HG03442 (cell line): ENCODE measurements at regions not wholly inside any gene's neighbourhood (a gene's known extent, or its start where the extent isn't known, plus 50 kb on each side); places are given as distances from the start of the nearest gene placed in this dataset.
"Not testable (repeated sequence)": the region's sequence is repeated elsewhere in the genome, so short reads cannot be mapped to it uniquely, and the experiment has no call there.

Source experiments
- ATAC-seq: cut with Tn5 transposase; IDR thresholded peaks from one replicate; pipeline ENCODE4 v1.9.1; 2021; ENCODE audit warnings: mild to moderate bottlenecking, moderate library complexity; ENCODE audit not compliant: unreplicated experiment

DNA sequence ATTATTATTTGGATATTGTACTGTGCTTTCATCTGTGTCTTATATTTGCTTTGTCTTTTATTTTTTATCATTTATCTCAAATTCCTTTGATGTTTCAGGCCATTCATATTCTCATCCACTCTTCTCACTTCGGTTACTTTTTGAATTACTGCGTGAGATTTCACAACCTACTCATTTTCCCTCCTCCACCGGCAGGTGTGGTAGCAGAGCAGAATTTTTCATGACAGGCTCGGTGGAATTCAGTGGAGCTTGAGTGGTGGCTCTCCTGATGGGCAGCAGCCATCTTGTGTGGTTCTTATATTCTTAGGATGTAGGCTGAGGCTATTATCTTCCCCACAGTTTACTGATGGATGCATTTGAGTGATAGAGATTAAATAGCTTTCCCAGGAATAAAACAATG is 92.3 kb upstream of the IVNS1ABP start:
- no peak for ATAC-seq

DNA sequence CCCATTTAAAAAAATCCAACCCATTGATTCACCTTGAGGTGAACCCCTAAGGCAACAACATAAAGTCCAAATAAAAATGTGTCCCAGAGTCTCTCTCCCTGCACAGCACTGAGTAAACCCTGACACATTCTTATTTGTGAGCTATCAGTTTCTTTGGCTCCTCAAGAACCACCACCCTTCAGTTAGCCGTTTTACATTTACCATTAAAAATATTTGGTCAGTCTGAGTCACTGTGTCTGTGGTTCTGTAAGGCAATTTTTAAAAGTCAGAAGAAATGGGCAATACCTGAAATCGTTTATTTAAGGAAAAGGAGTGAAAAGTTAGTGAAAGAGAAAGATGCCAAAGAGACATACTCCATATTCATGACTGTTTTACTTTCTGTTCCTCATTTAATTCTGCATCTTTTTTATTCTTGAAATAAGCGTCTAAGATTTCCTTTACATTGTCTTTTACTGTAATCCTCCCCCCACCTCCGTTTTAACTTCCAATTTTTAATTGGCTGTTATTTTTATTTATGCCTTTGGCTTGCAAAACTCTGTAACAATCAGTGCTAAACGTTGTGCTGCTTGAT is 91.7 kb upstream of the IVNS1ABP start:
- ATAC-seq: no peak

DNA sequence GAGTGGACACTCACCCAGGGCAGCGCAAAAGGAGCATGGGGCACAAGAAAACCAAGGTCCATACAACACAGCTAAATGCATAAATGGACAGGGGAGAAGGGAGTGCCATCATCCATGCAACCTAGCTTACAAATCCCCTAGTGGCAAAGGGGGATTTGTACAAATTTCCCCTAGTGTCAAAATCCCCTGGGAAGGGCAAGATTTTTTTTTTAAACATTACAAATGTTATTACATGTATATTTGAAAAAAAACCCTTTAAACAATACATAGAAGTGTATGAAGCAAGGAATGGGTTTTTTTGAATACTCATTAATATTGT is 89.6 kb upstream of the IVNS1ABP start:
- ATAC-seq: no peak

DNA sequence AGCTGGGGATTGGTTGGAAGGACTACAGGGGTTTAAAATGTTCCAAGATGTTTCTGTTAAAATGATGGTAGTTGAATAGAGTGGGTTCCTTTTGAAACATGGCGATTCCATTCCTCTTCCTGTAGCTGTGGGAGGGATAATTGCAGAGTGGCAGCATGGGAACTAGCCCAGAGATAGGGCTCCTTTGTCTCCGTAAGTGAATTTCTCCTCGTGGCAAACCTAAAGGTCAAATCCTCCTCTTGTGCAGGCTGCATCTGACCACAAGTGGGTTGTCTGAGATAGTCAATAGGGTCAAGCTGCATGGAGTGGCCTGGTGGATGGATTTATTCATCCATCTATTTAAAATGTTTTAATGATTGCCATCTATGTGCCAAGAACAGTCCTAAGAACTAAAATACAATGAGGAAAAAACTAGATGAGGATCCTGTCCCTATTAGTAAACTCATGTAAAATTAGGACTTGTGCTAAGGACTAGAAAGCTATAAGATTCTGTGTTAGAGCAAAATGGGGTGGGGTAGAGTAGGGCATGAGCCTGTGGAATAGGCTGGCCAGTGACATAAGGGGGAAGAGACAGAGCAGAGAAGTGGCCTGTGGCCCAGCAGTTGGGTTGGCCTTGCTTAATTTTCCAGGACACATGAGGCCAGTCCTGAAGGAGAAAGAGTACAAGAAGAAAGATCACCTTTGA is 89.1 kb upstream of the IVNS1ABP start:
- ATAC-seq: no peak

DNA sequence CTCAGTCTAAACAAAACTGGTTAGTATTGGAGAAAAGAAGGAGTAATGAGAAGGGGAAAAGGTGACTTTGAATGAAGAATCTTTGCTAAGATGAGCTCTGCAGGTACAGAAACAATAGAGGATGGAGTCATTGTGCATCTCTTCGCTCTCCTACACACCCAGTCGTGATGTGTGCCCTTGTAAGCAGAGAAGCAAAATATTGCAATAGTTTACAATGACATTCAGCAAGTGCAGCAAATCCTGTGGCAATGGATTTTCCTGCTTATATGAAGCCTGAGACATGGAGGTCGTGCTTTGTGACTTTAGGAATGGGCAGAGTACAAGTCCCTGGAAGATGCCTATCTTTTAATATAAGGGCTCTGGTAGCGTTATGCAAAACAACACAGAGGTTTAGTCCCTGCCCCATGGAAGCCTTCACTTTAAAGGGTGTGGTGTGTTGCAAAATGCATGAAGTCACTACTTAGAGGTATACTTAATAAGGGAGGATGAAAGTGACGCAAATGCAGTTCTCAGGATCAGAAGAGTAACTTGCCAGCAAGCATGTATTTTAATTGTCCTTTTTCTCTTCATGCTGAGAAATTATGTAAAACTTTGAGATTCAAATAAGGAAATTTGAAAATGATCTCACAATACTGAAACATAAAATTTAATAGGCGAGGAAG is 88.0 kb upstream of the IVNS1ABP start:
- ATAC-seq: no peak

DNA sequence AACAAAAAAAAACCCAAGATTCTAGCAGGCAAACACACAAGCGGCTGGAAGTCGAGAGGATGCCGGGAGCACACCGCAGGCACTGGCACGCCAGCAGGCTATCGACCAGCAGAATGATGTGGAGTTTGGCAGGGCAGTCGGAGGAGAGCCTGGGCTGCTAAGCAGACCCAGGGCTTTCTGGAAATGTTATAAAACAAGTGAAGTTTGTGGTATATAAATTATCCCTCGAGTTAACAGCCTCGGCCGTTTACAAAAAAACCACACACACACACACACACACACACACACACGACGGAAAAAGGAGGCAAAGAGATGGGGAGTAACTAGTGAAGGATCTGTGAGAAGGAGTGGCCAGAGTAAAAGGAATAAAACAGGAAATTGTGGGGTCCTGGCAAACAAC is 87.2 kb upstream of the IVNS1ABP start:
- ATAC-seq: no peak

DNA sequence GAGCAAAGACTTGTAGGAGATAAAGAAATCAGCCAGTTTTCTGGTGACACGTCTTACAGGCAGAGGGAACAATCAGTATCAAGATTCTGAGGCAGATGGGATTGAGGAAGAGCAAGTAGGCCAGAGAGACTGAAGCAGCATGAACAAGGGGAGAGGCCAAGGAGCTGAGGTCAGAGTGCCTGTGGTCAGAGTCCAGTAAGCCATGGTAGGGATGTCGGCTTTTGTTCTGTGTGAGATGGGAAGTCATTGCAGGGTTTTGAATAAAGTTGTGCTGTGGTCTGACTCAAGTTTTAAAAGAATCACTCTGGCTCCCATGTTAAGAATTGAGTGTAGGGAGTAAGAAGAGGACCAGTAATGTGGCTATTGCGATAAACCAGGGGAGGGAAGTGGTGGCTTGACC is 85.9 kb upstream of the IVNS1ABP start:
- no peak for ATAC-seq

DNA sequence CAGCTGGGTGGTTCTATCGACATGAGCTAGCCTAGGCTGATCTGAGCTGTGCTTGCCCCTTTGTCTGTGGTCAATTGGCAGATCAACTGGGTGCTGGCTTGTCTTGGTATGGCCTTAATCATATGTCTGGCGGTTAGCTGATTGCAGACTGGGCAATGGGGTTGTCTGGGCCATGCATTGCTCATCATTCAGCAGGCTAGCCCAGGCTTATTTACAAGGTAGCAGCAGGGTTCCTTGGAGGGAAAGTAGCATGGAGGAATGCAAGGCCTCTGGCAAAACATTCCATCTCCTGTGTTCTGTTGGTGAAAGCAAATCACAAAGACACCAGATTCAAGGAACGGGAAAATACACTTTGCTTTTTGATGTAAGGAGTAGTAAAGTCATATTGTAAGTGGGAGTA is 84.0 kb upstream of the IVNS1ABP start:
- ATAC-seq: no peak

DNA sequence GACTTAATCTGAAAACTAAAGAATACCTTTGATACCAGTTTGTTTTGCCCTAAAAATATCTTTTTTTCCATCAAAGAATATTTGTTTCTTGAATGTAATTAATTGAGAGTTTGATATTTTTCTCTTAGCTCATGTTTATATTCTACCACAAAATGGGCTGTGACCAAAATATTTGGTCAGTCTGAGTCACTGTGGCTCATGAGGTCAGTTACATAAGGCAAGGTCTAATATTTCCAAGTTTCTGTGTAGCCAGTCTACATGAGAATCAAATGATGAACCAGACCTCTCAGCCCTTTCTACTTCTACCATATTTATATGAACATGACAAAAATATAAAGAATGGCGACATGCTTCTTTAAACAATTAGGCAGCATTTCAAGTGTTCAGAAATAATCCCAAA is 83.0 kb upstream of the IVNS1ABP start:
- ATAC-seq: no peak

DNA sequence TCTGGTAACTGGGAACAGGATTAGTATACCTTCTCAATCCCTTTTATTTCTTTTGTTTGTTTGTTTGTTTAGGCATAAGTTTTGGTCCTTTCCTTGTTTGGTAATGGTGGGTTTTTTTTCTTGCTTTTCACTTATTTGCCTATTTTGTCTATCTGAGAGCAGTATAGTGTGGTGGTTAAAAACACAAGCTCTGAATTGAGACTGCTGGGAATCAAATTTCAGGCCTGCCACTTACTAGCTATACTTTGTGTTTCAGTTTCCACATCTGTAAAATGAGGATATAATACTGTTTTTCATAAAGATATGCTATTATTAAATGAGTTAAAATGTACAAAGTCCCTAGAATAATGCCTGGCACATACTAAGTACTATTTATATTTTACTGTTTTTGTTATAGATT is 81.6 kb upstream of the IVNS1ABP start:
- peak; percentile 74 for ATAC-seq

DNA sequence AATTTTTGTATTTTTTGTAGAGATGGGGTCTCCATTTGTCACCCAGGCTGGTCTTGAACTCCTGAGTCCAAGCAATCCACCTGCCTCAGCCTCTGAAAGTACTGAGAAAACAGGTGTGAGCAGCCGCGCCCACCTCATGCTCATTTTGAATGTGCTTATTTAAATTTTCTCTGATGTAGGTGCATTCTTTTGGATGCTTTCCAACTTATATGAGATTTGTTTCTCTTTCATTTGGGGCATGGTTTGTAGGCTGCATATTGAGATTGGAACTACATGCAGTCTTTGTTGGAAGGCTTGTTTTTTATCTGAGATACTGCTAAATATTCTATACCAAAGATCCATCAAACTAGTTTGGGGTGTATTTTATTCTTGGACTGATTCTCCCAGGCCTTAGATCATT is 81.0 kb upstream of the IVNS1ABP start:
- ATAC-seq: peak; percentile 55

DNA sequence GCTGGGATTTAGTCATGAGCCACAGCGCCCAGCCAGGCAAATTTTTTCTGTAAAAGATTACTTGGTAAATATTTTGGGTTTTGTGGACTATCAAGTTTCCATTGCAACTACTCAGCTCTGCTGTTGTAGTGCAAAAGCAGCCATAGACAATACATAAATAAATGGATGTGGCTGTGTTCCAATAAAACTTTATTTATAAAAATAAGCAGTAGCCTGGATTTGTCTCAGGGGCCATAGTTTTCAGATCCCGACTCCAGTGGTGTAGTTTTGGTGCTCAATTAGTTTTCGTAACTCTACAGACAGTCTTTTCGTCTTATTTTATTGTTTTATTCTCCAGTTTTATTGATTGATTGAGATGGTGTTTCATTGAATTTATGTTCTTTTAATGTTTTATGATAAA is 80.1 kb upstream of the IVNS1ABP start:
- ATAC-seq: no peak

DNA sequence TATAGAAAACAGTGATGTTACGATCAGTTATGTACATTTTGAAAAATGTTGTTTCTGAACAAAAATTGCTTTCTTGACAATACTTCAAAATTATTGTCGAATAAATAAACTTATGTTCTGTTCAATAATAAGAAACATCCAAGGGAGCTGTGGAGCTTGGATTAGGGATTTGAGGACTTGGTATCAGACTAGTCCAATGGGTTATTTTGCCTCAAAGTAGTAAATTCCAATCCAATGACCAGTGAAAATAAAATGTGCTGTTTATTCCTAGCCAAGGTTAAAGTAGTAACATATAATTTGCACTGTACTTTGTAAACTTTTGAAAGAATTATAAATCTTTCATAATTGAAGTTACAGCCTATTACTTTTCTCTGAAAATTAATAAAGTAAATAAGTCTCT is 79.1 kb upstream of the IVNS1ABP start:
- no peak for ATAC-seq

DNA sequence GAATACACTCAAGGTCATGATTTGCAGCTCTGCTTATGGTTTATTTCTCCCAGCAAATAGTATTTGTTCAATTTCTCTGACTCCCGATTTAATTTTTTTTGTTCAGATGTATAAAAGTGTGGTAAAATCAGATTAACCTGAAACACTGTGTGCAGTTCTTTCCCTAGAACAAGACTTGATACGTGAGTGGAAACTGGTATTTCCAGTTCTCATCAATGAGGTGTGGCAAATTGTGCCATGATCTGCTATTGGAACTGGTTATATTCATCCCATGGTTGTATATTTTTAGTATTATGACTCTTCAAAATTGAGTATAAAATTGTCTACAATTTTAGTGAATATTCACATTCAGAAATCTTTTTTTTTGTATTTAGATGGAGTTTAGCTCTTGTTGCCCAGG is 76.8 kb upstream of the IVNS1ABP start:
- ATAC-seq: no peak

DNA sequence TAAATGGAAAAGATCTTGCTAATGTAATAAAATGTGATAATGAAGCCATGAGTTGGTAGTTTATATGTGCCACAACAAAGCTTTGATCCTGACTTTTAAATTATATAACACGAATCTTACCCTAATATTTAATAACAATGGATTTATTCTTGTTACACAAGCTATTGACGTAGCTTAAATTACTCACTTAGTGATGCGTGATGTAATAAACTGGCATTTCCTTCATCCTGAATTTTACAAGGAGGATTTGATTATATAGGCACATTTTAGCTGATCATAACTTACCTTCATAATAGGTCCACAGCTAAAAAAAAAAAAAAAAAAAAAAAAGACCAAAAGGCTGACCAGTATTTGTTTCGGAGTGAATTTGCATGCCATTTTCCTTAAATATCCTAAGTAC is 76.2 kb upstream of the IVNS1ABP start:
- no peak for ATAC-seq

DNA sequence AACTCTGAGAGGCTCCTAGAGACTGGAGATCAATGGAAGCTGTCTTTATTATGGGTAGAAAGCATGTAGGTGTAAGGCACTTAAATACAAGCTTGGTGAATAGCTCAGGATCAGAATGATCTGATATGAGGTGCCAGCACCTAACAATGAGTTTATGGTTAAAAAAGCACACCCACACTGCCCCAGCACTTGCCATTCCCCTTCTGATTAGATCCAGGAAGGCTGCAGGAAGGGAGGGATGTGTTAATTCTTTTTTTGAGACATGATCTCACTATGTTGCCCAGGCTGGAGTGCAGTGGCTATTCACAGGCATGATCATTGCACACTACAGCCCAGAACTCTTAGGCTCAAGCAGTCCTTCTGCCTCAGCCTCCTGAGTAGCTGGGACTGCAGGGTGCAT is 71.8 kb upstream of the IVNS1ABP start:
- ATAC-seq: no peak

DNA sequence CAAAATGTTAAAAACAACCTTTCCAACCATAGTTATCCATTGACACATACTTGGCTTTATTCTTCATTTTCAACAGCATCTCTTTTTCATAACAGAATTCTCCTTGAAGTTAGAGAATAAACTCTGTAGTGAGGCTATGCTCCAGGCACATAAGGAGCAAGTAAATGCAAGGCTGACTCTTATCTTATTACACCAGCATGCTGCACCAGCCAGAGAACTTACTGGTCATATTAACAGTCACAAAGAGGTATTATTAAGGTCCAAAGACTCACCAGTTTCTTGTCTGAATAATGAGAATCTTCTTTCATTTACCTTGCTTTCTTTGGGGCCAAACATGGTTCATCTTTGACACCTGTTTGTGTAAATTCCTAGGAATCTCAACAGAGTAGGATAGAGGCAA is 71.3 kb upstream of the IVNS1ABP start:
- ATAC-seq: no peak

DNA sequence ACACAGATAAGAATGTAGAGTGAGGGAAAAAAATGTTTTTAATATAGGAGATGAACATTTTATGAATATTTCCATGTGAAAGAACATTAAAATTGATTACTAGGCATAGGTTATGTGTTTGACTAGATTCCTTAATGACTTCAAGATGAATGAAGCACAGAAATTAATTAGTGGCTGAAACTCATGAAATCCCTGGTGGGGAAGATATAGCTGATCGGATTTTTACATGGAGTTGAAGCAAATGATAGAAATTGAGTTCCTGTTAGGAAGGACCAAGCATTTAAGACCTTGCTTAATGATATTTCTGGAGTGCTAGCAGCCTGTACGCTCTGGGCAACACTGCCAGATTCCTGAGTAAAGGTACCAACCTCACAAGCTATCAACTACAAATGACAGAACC is 68.9 kb upstream of the IVNS1ABP start:
- ATAC-seq: no peak

DNA sequence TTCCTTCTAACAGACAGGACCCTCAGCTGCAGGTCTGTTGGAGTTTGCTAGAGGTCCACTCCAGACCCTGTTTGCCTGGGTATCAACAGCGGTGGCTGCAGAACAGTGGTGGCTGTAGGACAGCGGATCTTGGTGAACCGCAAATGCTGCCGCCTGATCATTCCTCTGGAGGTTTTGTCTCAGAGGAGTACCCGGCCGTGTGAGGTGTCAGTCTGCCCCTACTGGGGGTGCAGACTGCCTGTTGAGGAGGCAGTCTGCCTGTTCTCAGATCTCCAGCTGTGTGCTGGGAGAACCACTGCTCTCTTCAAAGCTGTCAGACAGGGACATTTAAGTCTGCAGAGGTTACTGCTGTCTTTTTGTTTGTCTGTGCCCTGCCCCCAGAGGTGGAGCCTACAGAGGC is 66.8 kb upstream of the IVNS1ABP start:
- ATAC-seq: not testable (repeated sequence)

DNA sequence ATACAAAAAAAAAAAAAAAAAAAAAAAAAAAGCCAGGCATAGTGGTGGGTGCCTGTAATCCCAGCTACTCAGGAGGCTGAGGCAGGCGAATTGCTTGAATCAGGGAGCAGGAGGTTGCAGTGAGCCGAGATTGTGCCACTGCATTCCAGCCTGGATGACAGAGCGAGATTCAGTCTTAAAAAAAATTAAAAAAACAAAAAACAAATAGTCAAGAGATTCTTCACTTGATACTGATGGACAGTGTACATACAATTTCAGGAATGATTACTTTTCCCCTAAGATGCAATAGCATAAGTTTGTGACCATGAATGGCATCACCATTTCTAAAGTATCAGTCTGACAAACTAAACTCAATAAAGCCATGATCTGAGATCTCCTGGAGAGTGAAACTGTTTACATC is 60.8 kb upstream of the IVNS1ABP start:
- no peak for ATAC-seq

DNA sequence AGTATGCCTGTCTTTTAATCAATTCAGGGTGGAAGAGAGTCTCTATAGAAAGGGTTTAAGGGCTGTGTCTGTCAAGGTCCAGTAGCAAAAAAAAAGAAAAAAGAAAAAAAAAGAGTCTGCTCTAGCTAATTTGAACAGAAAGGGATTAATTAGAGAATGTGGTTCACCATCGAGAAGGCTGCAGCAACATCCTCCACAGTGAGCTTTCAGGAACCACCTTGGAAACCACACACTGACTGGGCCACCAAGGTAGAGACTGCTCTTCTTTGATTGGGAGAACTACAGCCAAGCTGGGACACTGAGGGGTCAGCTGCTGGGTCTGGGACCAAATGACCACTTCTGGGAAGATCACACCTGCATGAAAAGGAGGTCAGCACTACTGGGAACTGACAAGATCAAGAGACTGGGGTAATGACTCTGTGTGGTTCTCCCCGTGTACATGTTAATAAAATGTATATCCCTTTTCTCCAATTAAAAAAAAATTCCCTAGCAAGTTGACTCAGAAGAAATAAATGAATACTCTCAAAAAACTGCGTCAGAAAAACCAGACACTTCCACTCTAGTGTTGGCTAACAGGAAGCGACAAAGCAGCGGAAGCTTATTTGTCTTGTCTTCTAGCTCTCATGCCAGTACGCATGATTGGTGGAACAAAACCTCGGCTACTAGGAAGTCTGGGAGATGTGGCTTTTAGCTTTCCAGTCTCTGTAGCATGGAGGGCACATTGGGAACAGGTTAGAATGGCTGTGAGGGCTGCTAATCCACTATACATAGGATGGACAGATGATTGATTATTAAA is 60.0 kb upstream of the IVNS1ABP start:
- ATAC-seq: no peak

DNA sequence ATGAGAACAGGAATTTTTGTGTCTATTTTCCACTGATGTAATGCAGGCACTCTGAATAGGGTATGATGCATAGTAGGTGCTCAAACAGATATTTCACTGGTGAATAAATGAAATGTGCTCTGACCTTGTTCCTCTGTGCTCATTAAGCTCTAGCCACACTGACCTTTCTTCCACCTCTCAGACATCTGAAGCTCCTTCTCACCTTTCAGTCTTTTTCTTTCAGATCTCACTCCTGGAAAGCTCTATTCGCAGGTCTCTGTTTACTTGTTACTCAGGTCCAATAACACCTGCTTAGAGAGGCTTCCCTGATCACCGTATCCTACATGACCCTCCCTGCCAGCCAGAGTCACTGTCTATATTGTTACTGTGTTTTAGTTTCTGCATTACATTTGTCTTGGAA is 59.2 kb upstream of the IVNS1ABP start:
- no peak for ATAC-seq
